Uterus (tissue), 2 donors: ENCODE measurements at regions not wholly inside any gene's neighbourhood (a gene's known extent, or its start where the extent isn't known, plus 50 kb on each side); places are given as distances from the start of the nearest gene placed in this dataset.

Experiments
- CTCF ChIP-seq, 4 experiments: fragments of 200-600 bp in 2 of 4; fragments of 450-650 bp in 2 of 4; sonication (generic) in 2 of 4; IDR thresholded peaks; one replicate each; pipeline ENCODE4 v1.5.1; 2016 to 2019; ENCODE audit warnings: antibody characterized with exemption in 4 of 4, mild to moderate bottlenecking in 2 of 4, moderate library complexity in 1 of 4
- POLR2A ChIP-seq, 2 donors: fragments of 450-650 bp; IDR thresholded peaks; one replicate each; pipeline ENCODE4 v1.6.1; 2016; ENCODE audit warnings: antibody characterized with exemption in 2 of 2, mild to moderate bottlenecking in 1 of 2, moderate library complexity in 1 of 2

DNA sequence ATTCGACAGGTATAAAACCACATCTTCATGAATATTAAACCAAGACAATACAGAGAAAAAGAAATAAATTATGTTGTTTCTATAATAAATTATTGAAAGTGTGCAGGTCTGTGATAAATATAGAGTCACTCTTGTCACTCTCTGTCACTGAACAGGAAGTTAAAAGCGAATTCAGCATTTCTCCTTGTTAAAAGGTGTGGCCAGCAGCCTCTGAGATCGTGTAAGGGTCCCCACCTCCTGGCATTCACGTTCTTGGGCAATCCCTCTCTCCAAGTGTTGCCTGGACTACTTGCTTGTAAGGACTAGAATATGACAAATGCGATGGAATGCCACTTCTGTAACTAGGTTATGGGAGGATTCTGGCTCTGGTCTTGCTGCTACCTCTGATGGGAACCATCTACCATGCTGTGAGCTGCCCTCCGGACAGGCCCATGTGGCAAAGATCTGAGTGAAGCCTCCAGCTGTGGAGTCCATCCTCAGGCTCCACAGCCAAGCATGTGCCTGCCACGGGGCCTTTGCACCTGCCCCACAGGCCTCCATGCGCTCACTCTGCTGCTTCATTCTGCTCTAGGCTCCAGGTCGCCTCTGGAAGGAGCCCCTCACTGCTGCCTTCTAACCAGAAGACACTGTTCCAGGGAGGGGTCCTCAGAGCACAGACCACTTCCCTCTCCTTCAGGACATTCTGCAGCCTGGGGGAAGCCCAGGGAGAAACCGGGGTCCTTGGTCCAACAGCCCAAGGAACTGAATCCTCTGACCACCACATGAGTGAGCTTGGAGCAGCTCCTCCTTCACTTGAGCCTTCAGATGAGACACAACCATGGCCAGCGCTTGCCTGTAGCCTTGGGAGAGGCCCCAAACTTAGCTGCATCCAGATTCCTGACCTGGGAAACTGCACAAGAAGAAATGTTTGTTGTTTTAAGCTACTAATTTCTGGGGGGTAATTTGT, 202.9 kb upstream of the HDAC4 start:
- TF ChIP-seq CTCF (IDR thresholded peaks at IDR 0.05) (no peak), POLR2A (IDR thresholded peaks at IDR 0.05) (no peak)
